GM12878 (cell line): ENCODE measurements at regions not wholly inside any gene's neighbourhood (a gene's known extent, or its start where the extent isn't known, plus 50 kb on each side); places are given as distances from the start of the nearest gene placed in this dataset.

Source experiments
- BCLAF1 ChIP-seq: fragments of 450-650 bp; IDR thresholded peaks from 2 replicates; pipeline ENCODE4 v1.6.1; 2017; ENCODE audit warnings: antibody characterized with exemption, mild to moderate bottlenecking, moderate library complexity
- E4F1 ChIP-seq: fragments of 450-650 bp; IDR thresholded peaks from 2 replicates; pipeline ENCODE4 v1.6.1; 2018; ENCODE audit warnings: borderline replicate concordance, mild to moderate bottlenecking; ENCODE audit not compliant: partially characterized antibody
- HCFC1 ChIP-seq: fragments of 150-350 bp; IDR thresholded peaks from 2 replicates; pipeline ENCODE4 v1.6.1; 2014; ENCODE audit warnings: low read length
- MYB ChIP-seq: fragments of 150-350 bp; IDR thresholded peaks from 2 replicates; pipeline ENCODE4 v1.6.1; 2014; ENCODE audit warnings: mild to moderate bottlenecking, low read depth, low read length, borderline replicate concordance
- REST ChIP-seq: IDR thresholded peaks from 2 replicates; pipeline ENCODE4 v1.6.1; 2012; ENCODE audit warnings: mild to moderate bottlenecking, low read depth, low read length
- RFX5 ChIP-seq: IDR thresholded peaks from 2 replicates; pipeline ENCODE4 v1.6.1; 2011; ENCODE audit warnings: low read depth, low read length, improper control_type of control experiment
- TBL1XR1 ChIP-seq: IDR thresholded peaks from 2 replicates; pipeline ENCODE4 v1.6.1; 2012; ENCODE audit warnings: low read depth, low read length, improper control_type of control experiment
- TF ChIP-seq, protein P1 (sequence below): fragments of 450-650 bp; IDR thresholded peaks from 2 replicates; pipeline ENCODE4 v1.6.1; 2017; ENCODE audit warnings: mild to moderate bottlenecking, low read depth, inconsistent platforms; ENCODE audit not compliant: poor library complexity, severe bottlenecking
- TF ChIP-seq, protein P2 (sequence below): fragments of 450-650 bp; IDR thresholded peaks from 2 replicates; pipeline ENCODE4 v1.6.1; 2014; ENCODE audit warnings: mild to moderate bottlenecking

- TF ChIP-seq, protein P1, sequence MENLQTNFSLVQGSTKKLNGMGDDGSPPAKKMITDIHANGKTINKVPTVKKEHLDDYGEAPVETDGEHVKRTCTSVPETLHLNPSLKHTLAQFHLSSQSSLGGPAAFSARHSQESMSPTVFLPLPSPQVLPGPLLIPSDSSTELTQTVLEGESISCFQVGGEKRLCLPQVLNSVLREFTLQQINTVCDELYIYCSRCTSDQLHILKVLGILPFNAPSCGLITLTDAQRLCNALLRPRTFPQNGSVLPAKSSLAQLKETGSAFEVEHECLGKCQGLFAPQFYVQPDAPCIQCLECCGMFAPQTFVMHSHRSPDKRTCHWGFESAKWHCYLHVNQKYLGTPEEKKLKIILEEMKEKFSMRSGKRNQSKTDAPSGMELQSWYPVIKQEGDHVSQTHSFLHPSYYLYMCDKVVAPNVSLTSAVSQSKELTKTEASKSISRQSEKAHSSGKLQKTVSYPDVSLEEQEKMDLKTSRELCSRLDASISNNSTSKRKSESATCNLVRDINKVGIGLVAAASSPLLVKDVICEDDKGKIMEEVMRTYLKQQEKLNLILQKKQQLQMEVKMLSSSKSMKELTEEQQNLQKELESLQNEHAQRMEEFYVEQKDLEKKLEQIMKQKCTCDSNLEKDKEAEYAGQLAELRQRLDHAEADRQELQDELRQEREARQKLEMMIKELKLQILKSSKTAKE: no peak
- no peak for TF ChIP-seq HCFC1
- TF ChIP-seq, protein P2, sequence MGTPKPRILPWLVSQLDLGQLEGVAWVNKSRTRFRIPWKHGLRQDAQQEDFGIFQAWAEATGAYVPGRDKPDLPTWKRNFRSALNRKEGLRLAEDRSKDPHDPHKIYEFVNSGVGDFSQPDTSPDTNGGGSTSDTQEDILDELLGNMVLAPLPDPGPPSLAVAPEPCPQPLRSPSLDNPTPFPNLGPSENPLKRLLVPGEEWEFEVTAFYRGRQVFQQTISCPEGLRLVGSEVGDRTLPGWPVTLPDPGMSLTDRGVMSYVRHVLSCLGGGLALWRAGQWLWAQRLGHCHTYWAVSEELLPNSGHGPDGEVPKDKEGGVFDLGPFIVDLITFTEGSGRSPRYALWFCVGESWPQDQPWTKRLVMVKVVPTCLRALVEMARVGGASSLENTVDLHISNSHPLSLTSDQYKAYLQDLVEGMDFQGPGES: no peak
- no peak for TF ChIP-seq E4F1
- no peak for TF ChIP-seq RFX5
- TF ChIP-seq TBL1XR1: no peak
- no peak for TF ChIP-seq MYB
- no peak for TF ChIP-seq REST
- TF ChIP-seq BCLAF1: no peak
- TF ChIP-seq, all 136 proteins: peak for 0
Observed at GRCh38 chr2:11100976-11101375, 54.3 kb upstream of the SLC66A3 start (continued).
